ENCODE measurements at regions not wholly inside any gene's neighbourhood (a gene's known extent, or its start where the extent isn't known, plus 50 kb on each side); places are given as distances from the start of the nearest gene placed in this dataset.

DNA sequence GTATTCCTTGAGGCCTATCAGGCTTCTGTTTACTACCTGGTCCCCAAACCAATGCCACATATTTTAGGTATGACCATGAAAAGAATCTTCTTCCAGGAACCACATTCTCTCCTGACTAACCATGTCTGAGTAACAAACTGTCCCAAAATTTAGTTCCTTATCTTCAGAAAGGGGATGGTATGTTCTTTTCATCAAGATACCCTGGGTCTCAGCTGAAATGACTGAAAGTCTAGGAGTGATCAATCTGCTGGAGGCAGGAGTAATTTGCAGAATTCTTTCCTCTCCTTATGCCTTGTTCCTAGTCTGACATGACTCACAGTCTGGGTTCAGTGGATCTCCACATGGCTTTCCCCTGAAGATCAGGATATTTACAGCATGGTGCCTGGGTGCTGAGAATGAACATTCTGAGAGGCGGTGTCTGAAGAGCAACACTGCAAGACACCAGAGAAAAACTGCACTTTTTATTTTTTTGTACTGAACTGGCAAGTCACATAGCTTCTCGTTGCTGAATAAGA, 665.5 kb downstream of the TLL1 start (continued):
- TF ChIP-seq SUZ12 (IDR thresholded peaks at IDR 0.05; ENCODE audit: low read length) (no peak), KDM4A (IDR thresholded peaks at IDR 0.05; ENCODE audit: low read depth, low read length, severe bottlenecking) (no peak)
